K562 (cell line): ENCODE measurements at regions not wholly inside any gene's neighbourhood (a gene's known extent, or its start where the extent isn't known, plus 50 kb on each side); places are given as distances from the start of the nearest gene placed in this dataset.

ENCODE experiments used
- FOS ChIP-seq: IDR thresholded peaks from 3 replicates; pipeline ENCODE4 v1.6.1; 2011; ENCODE audit not compliant: insufficient read length; ENCODE audit errors: extremely low read depth
- FOXP1 ChIP-seq: sonication (generic); formaldehyde crosslinking; IDR thresholded peaks from 2 replicates; pipeline ENCODE4 v1.8.0; 2022; ENCODE audit warnings: mild to moderate bottlenecking, missing genetic modification reagents
- HNRNPUL1 ChIP-seq: fragments of 200-400 bp; formaldehyde crosslinking; IDR thresholded peaks from 2 replicates; pipeline ENCODE4 v1.6.1; 2017; ENCODE audit warnings: low read length
- JUN ChIP-seq, 2 experiments: sonication (generic) in 1 of 2; formaldehyde crosslinking in 1 of 2; IDR thresholded peaks; 2 replicates each; pipeline versions ENCODE4 v1.6.1 to v1.8.0; 2012 to 2022; ENCODE audit warnings: borderline replicate concordance in 2 of 2, mild to moderate bottlenecking in 2 of 2, improper control_type of control experiment in 1 of 2, low read depth in 1 of 2, low read length in 1 of 2, missing genetic modification reagents in 1 of 2
- KLF13 ChIP-seq: fragments of 450-650 bp; IDR thresholded peaks from 2 replicates; pipeline ENCODE4 v1.6.1; 2016; ENCODE audit warnings: missing genetic modification characterization, low read depth, mild to moderate bottlenecking, missing compliant biosample characterization, moderate library complexity, borderline replicate concordance
- MBD1 ChIP-seq: fragments of 250-450 bp; sonication (Bioruptor Pico); IDR thresholded peaks from 2 replicates; pipeline ENCODE4 v1.8.0; 2022; ENCODE audit warnings: inconsistent platforms
- MLLT1 ChIP-seq, 2 experiments: fragments of 450-650 bp; IDR thresholded peaks; 2 replicates each; pipeline ENCODE4 v1.6.1; 2016
- NFXL1 ChIP-seq: fragments of 450-650 bp; formaldehyde crosslinking; IDR thresholded peaks from 2 replicates; pipeline ENCODE4 v1.4.0; 2021; ENCODE audit warnings: mild to moderate bottlenecking
- POLR2AphosphoS2 ChIP-seq: IDR thresholded peaks from 2 replicates; pipeline ENCODE4 v1.6.1; 2012; ENCODE audit warnings: low read length, improper control_type of control experiment
- ZNF184 ChIP-seq: sonication (generic); formaldehyde crosslinking; IDR thresholded peaks from 2 replicates; pipeline ENCODE4 v1.5.0; 2020; ENCODE audit warnings: missing genetic modification reagents

GRCh38 chr11:82559609-82560008, 174.1 kb downstream of the FAM181B start:
- TF ChIP-seq FOS (no peak), MLLT1 (IDR thresholded peaks at IDR 0.05) (no peak), JUN (IDR thresholded peaks at IDR 0.05; ENCODE audit: borderline replicate concordance, low read depth, low read length) (no peak), JUN (CRISPR knock-in tag; IDR thresholded peaks at IDR 0.05; ENCODE audit: borderline replicate concordance) (no peak), FOXP1 (CRISPR knock-in tag) (no peak), HNRNPUL1 (no peak), ZNF184 (CRISPR knock-in tag) (no peak), KLF13 (tag) (no peak), NFXL1 (CRISPR knock-in tag) (no peak), MBD1 (CRISPR knock-in tag) (no peak), POLR2AphosphoS2 (no peak)
